ENCODE measurements at regions not wholly inside any gene's neighbourhood (a gene's known extent, or its start where the extent isn't known, plus 50 kb on each side); places are given as distances from the start of the nearest gene placed in this dataset.

- Histone ChIP-seq H3K4me1 (no peaks in the 10 kb centered on the region), H3K27ac (no peak overlapping the region), H3K4me3 (no peak overlapping the region), H3K9me3 (no peaks in the 10 kb centered on the region), H3K36me3 (no peaks in the 10 kb centered on the region), H3K9ac (no peak overlapping the region), H4K20me1 (no peaks in the 10 kb centered on the region), H3K4me2 (no peak overlapping the region), H3K27me3 (no peaks in the 10 kb centered on the region)
- no peak for TF ChIP-seq Cebpa-rat (IDR thresholded peaks at IDR 0.05)
These were observed 59.2 kb upstream of the FZD7 start for GRCh38 chr2:201974171-201975100.

GRCh38 chr2:201975434-201975833 lies 58.2 kb upstream of the FZD7 start:
- TF ChIP-seq Cebpa-rat (IDR thresholded peaks at IDR 0.05): no peak
- Histone ChIP-seq H3K4me2 (no peak overlapping the region), H3K4me1 (no peaks in the 10 kb centered on the region), H4K20me1 (no peaks in the 10 kb centered on the region), H3K36me3 (no peaks in the 10 kb centered on the region), H3K9ac (no peak overlapping the region), H3K9me3 (no peaks in the 10 kb centered on the region), H3K27me3 (no peaks in the 10 kb centered on the region), H3K4me3 (no peak overlapping the region), H3K27ac (no peak overlapping the region)

- H3K4me2 ChIP-seq: no peak overlapping the region
- H3K9ac ChIP-seq: no peak overlapping the region
- no peaks in the 10 kb centered on the region for H3K27me3 ChIP-seq
- H3K9me3 ChIP-seq: no peaks in the 10 kb centered on the region
- no peak for TF ChIP-seq Cebpa-rat (IDR thresholded peaks at IDR 0.05)
- H3K4me1 ChIP-seq: no peaks in the 10 kb centered on the region
- no peaks in the 10 kb centered on the region for H4K20me1 ChIP-seq
- H3K4me3 ChIP-seq: no peak overlapping the region
- H3K27ac ChIP-seq: no peak overlapping the region
- no peaks in the 10 kb centered on the region for H3K36me3 ChIP-seq
These were observed 57.6 kb upstream of the FZD7 start for GRCh38 chr2:201975964-201976612.

GRCh38 chr2:201977651-201978050 lies 56.0 kb upstream of the FZD7 start:
- Histone ChIP-seq H3K4me2 (no peak overlapping the region), H3K27me3 (no peaks in the 10 kb centered on the region), H3K9ac (no peak overlapping the region), H3K4me3 (no peak overlapping the region), H3K36me3 (no peaks in the 10 kb centered on the region), H3K4me1 (no peaks in the 10 kb centered on the region), H4K20me1 (no peaks in the 10 kb centered on the region), H3K27ac (no peak overlapping the region), H3K9me3 (no peaks in the 10 kb centered on the region)
- no peak for TF ChIP-seq Cebpa-rat (IDR thresholded peaks at IDR 0.05)

DNA sequence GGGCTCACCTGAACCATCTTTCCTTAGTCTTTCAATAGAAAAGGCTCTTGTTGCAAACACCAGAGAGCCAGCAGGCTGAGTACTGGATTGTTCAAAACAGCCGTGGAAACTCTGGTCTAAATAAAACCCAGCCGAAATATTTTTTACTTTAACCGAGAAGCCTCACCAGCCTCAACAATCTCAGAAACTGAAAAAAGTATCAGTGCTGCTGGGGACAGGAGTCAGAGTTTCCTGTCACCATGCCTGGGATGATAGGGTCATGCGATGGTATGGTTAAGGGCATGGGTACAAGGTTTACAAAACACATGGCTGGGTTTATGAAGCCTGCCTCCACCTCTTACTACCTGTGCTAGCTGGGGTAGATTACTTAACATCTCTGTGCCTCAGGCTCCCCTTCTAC lies 55.3 kb upstream of the FZD7 start:
- H3K9me3 ChIP-seq: no peaks in the 10 kb centered on the region
- no peak for TF ChIP-seq Cebpa-rat (IDR thresholded peaks at IDR 0.05)
- no peaks in the 10 kb centered on the region for H4K20me1 ChIP-seq
- no peak overlapping the region for H3K9ac ChIP-seq
- H3K4me2 ChIP-seq: no peak overlapping the region
- no peaks in the 10 kb centered on the region for H3K27me3 ChIP-seq
- H3K36me3 ChIP-seq: no peaks in the 10 kb centered on the region
- no peak overlapping the region for H3K4me3 ChIP-seq
- H3K27ac ChIP-seq: no peak overlapping the region
- H3K4me1 ChIP-seq: no peaks in the 10 kb centered on the region

DNA sequence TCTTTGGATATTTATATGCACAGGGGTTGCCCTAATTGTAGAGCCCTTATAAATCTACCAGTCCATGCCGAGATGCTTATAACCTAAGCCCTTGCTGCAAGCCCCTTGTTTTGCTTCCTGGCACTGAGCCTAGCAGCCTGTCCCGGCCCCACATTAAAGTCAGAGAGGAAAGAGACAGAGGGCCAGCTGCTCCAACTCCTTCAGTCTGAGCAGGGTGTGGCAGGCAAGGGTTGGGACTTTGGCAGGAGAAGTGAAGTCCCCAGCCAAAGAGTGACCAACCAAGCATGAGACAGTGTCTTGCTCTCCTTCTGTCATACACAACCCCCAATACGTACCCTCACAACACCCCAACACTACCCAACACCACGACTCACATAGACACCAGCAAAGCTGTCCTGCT lies 54.7 kb upstream of the FZD7 start:
- Histone ChIP-seq H4K20me1 (no peaks in the 10 kb centered on the region), H3K27me3 (no peaks in the 10 kb centered on the region), H3K4me1 (no peaks in the 10 kb centered on the region), H3K9me3 (no peaks in the 10 kb centered on the region), H3K4me2 (no peak overlapping the region), H3K9ac (no peak overlapping the region), H3K36me3 (no peaks in the 10 kb centered on the region), H3K27ac (no peak overlapping the region), H3K4me3 (no peak overlapping the region)
- no peak for TF ChIP-seq Cebpa-rat (IDR thresholded peaks at IDR 0.05)

DNA sequence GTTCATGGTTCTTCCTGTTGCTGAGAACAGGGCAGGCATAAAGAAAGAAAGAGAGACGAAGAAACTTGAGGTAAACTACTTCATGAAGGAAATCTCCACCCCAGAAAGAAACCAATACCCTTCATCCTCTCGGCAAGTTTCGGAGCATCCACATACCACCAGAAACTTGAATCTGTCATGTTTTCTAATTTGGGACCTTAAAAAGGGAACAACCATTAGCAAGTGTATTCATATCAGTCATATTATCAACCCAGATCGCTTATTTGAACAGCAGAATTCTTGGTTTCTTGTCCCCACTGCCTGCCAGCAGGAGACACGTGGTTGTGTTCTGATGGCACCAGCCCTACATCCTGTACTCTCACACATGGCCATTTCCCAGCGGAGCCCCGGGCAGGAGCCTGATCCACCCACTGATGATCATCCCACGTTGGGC lies 53.2 kb upstream of the FZD7 start:
- H3K27ac ChIP-seq: no peak overlapping the region
- H3K4me2 ChIP-seq: no peak overlapping the region
- no peaks in the 10 kb centered on the region for H3K4me1 ChIP-seq
- H3K27me3 ChIP-seq: no peaks in the 10 kb centered on the region
- H3K36me3 ChIP-seq: no peaks in the 10 kb centered on the region
- H3K4me3 ChIP-seq: no peak overlapping the region
- H3K9ac ChIP-seq: no peak overlapping the region
- no peak for TF ChIP-seq Cebpa-rat (IDR thresholded peaks at IDR 0.05)
- no peaks in the 10 kb centered on the region for H4K20me1 ChIP-seq
- H3K9me3 ChIP-seq: no peaks in the 10 kb centered on the region

- H3K9ac ChIP-seq: no peak overlapping the region
- no peak overlapping the region for H3K4me3 ChIP-seq
- no peaks in the 10 kb centered on the region for H3K36me3 ChIP-seq
- H3K9me3 ChIP-seq: no peaks in the 10 kb centered on the region
- no peak overlapping the region for H3K4me2 ChIP-seq
- no peaks in the 10 kb centered on the region for H3K27me3 ChIP-seq
- no peaks in the 10 kb centered on the region for H3K4me1 ChIP-seq
- no peaks in the 10 kb centered on the region for H4K20me1 ChIP-seq
- no peak for TF ChIP-seq Cebpa-rat (IDR thresholded peaks at IDR 0.05)
- no peak overlapping the region for H3K27ac ChIP-seq
These were observed 52.7 kb upstream of the FZD7 start for GRCh38 chr2:201980946-201981345.

DNA sequence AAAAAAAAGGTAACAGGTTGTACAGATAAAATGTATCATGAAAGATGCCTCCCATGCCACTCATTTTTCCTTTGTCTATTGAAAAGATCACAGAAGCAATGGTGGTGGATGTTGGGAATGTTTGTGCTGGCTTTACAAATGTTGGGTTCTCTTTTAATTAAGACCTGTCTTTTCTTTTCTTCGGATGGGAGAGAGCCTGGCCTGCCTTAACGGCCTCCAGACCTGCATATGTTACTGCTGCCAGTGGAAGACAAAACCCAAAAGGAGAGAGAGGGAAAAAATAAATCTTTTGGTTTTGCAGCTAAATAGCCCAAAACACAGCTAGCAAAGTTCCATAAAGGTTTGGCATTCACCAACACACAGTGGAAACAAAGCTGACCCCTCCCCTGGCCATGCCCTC lies 50.5 kb upstream of the FZD7 start:
- no peak overlapping the region for H3K27ac ChIP-seq
- H3K27me3 ChIP-seq: no peaks in the 10 kb centered on the region
- peaks cover 10% of the 10 kb centered on the region for H3K4me1 ChIP-seq
- no peak overlapping the region for H3K4me2 ChIP-seq
- no peaks in the 10 kb centered on the region for H3K9me3 ChIP-seq
- no peak for TF ChIP-seq Cebpa-rat (IDR thresholded peaks at IDR 0.05)
- H4K20me1 ChIP-seq: no peaks in the 10 kb centered on the region
- H3K36me3 ChIP-seq: no peaks in the 10 kb centered on the region
- H3K4me3 ChIP-seq: no peak overlapping the region
- no peak overlapping the region for H3K9ac ChIP-seq

DNA sequence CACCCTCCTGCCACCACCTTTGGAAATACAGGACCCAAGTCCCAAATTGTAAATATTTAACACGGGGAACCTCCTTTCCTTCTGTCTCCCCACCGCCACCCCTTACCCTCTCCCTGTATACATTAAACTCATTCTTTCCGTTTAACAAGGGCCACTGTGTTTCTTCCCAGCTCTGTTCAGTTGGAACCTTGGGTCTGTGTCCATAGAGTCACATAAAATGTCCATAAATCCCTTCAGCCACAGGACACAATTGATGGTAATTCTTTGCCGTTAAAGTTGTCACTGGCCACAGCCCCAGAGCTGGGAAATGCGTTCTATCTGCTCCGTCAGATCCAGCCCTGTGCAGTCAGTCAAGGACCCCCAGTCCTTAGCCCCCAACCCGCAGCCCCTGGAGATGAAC lies 49.9 kb upstream of the FZD7 start:
- H3K9ac ChIP-seq: no peak overlapping the region
- H3K36me3 ChIP-seq: no peaks in the 10 kb centered on the region
- no peaks in the 10 kb centered on the region for H3K9me3 ChIP-seq
- H3K4me2 ChIP-seq: no peak overlapping the region
- H3K4me3 ChIP-seq: no peak overlapping the region
- TF ChIP-seq Cebpa-rat (IDR thresholded peaks at IDR 0.05): no peak
- no peak overlapping the region for H3K27ac ChIP-seq
- H4K20me1 ChIP-seq: no peaks in the 10 kb centered on the region
- no peaks in the 10 kb centered on the region for H3K27me3 ChIP-seq
- H3K4me1 ChIP-seq: peaks cover 10% of the 10 kb centered on the region
